ENCODE measurements at regions not wholly inside any gene's neighbourhood (a gene's known extent, or its start where the extent isn't known, plus 50 kb on each side); places are given as distances from the start of the nearest gene placed in this dataset.

DNA sequence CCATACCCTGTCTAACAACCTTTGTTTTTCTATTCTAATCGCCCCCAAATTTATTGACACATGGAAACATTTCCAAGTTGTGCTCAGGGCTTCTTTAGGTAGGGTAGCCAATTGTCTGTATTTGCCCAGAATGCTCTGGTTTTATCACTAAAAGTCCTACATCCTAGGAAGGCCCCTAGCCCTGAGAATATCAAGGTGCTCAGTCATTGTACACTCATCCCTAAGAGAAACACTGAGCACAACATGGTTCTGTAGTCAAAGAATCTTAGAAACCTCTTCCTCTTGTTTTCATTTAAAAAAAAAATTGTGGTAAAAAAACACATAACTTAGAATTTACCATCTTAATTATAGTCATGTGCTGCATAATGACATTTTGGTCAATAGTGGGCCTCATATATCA lies 69.0 kb upstream of the BASP1 start:
- no peak for DNase-seq
- no peaks in the 10 kb centered on the region for H3F3A ChIP-seq (ENCODE audit: insufficient read depth, low read length)
- no peak overlapping the region for H3K4me3 ChIP-seq (ENCODE audit: low read length)
- no peaks in the 10 kb centered on the region for H4K20me1 ChIP-seq (ENCODE audit: insufficient read depth, low read length)
- no peaks in the 10 kb centered on the region for H3K27me3 ChIP-seq (replicated peaks; ENCODE audit: insufficient read depth, low read length)
- no peaks in the 10 kb centered on the region for H3K36me3 ChIP-seq (replicated peaks; ENCODE audit: insufficient read depth, low read length)
- no peaks in the 10 kb centered on the region for H3K4me1 ChIP-seq (ENCODE audit: low read length)
- no peak overlapping the region for H2AFZ ChIP-seq (ENCODE audit: low read length)
- no peaks in the 10 kb centered on the region for H3K79me2 ChIP-seq (ENCODE audit: low read length)
- H3K4me2 ChIP-seq (ENCODE audit: low read depth, low read length), result no peak overlapping the region
- no peaks in the 10 kb centered on the region for H3K9me2 ChIP-seq (replicated peaks; ENCODE audit: insufficient read depth, low read length)
- no peak overlapping the region for H3K27ac ChIP-seq (ENCODE audit: low read length)
- H3K9ac ChIP-seq (ENCODE audit: low read length), result no peak overlapping the region
- no peak for TF ChIP-seq CTCF (IDR thresholded peaks at IDR 0.05; ENCODE audit: low read length)
- TF ChIP-seq EZH2 (optimal IDR thresholded peaks at IDR 0.05; ENCODE audit: low read depth, low read length), result no peak
- TF ChIP-seq EZH2phosphoT487 (IDR thresholded peaks at IDR 0.05; ENCODE audit: low read length), result no peak
- H3K9me3 ChIP-seq (replicated peaks; ENCODE audit: insufficient read depth, low read length), result no peaks in the 10 kb centered on the region

GRCh38 chr5:17149786-17150185 lies 67.6 kb upstream of the BASP1 start:
- H3K9me2 ChIP-seq (replicated peaks; ENCODE audit: insufficient read depth, low read length), result no peaks in the 10 kb centered on the region
- H3K36me3 ChIP-seq (replicated peaks; ENCODE audit: insufficient read depth, low read length), result no peaks in the 10 kb centered on the region
- H3K9ac ChIP-seq (ENCODE audit: low read length), result no peak overlapping the region
- no peak for TF ChIP-seq CTCF (IDR thresholded peaks at IDR 0.05; ENCODE audit: low read length)
- no peak for TF ChIP-seq EZH2phosphoT487 (IDR thresholded peaks at IDR 0.05; ENCODE audit: low read length)
- no peak for TF ChIP-seq EZH2 (optimal IDR thresholded peaks at IDR 0.05; ENCODE audit: low read depth, low read length)
- no peak overlapping the region for H3K4me2 ChIP-seq (ENCODE audit: low read depth, low read length)
- no peak for DNase-seq
- no peaks in the 10 kb centered on the region for H4K20me1 ChIP-seq (ENCODE audit: insufficient read depth, low read length)
- no peaks in the 10 kb centered on the region for H3K79me2 ChIP-seq (ENCODE audit: low read length)
- H3K4me3 ChIP-seq (ENCODE audit: low read length), result no peak overlapping the region
- no peaks in the 10 kb centered on the region for H3K27me3 ChIP-seq (replicated peaks; ENCODE audit: insufficient read depth, low read length)
- no peaks in the 10 kb centered on the region for H3K4me1 ChIP-seq (ENCODE audit: low read length)
- no peaks in the 10 kb centered on the region for H3K9me3 ChIP-seq (replicated peaks; ENCODE audit: insufficient read depth, low read length)
- H3K27ac ChIP-seq (ENCODE audit: low read length), result no peak overlapping the region
- no peaks in the 10 kb centered on the region for H3F3A ChIP-seq (ENCODE audit: insufficient read depth, low read length)
- no peak overlapping the region for H2AFZ ChIP-seq (ENCODE audit: low read length)

GRCh38 chr5:17150531-17150930 lies 66.9 kb upstream of the BASP1 start:
- Histone ChIP-seq H3K27ac (ENCODE audit: low read length) (no peak overlapping the region), H4K20me1 (ENCODE audit: insufficient read depth, low read length) (no peaks in the 10 kb centered on the region), H3F3A (ENCODE audit: insufficient read depth, low read length) (no peaks in the 10 kb centered on the region), H3K9ac (ENCODE audit: low read length) (no peak overlapping the region), H3K36me3 (replicated peaks; ENCODE audit: insufficient read depth, low read length) (no peaks in the 10 kb centered on the region), H3K9me2 (replicated peaks; ENCODE audit: insufficient read depth, low read length) (no peaks in the 10 kb centered on the region), H3K79me2 (ENCODE audit: low read length) (no peaks in the 10 kb centered on the region), H3K4me3 (ENCODE audit: low read length) (no peak overlapping the region), H3K4me2 (ENCODE audit: low read depth, low read length) (no peak overlapping the region), H3K4me1 (ENCODE audit: low read length) (no peaks in the 10 kb centered on the region), H3K9me3 (replicated peaks; ENCODE audit: insufficient read depth, low read length) (no peaks in the 10 kb centered on the region), H3K27me3 (replicated peaks; ENCODE audit: insufficient read depth, low read length) (no peaks in the 10 kb centered on the region), H2AFZ (ENCODE audit: low read length) (no peak overlapping the region)
- TF ChIP-seq EZH2phosphoT487 (IDR thresholded peaks at IDR 0.05; ENCODE audit: low read length) (no peak), EZH2 (optimal IDR thresholded peaks at IDR 0.05; ENCODE audit: low read depth, low read length) (no peak), CTCF (IDR thresholded peaks at IDR 0.05; ENCODE audit: low read length) (no peak)
- DNase-seq, result no peak
